Tibial nerve (tissue), 4 donors: ENCODE measurements at regions not wholly inside any gene's neighbourhood (a gene's known extent, or its start where the extent isn't known, plus 50 kb on each side); places are given as distances from the start of the nearest gene placed in this dataset.

ENCODE experiments used
- DNase-seq, 2 donors: peaks; one replicate each; pipeline ENCODE4 v3.0.0-alpha.2; 2019; ENCODE audit warnings: low spot score in 2 of 2
- H3K27ac ChIP-seq, 4 donors: fragments of 200-600 bp; sonication (generic) in 3 of 4; one replicate each; pipeline ENCODE4 v1.5.1; 2017 to 2019; ENCODE audit warnings: mild to moderate bottlenecking in 1 of 4
- H3K27me3 ChIP-seq, 2 donors: fragments of 200-600 bp; sonication (generic) in 1 of 2; one replicate each; pipeline versions ENCODE4 v1.5.1 to v1.6.0; 2017 to 2019
- H3K36me3 ChIP-seq, 3 donors: fragments of 200-600 bp; sonication (generic); one replicate each; pipeline ENCODE4 v1.5.1; 2018 to 2019
- H3K4me1 ChIP-seq, 4 donors: fragments of 200-600 bp; sonication (generic) in 3 of 4; one replicate each; pipeline ENCODE4 v1.5.1; 2017 to 2019
- H3K4me3 ChIP-seq, 4 donors: fragments of 200-600 bp; sonication (generic) in 3 of 4; one replicate each; pipeline ENCODE4 v1.5.1; 2017 to 2019; ENCODE audit warnings: mild to moderate bottlenecking in 1 of 4, moderate library complexity in 1 of 4
- H3K9me3 ChIP-seq, 4 donors: fragments of 200-600 bp; sonication (generic) in 3 of 4; one replicate each; pipeline ENCODE4 v1.5.1; 2017 to 2019
- CTCF ChIP-seq, 5 experiments: fragments of 200-600 bp in 3 of 5; fragments of 450-650 bp in 2 of 5; sonication (generic) in 3 of 5; IDR thresholded peaks; one replicate each; pipeline ENCODE4 v1.5.1; 2016 to 2019; ENCODE audit warnings: antibody characterized with exemption in 5 of 5, mild to moderate bottlenecking in 3 of 5, moderate library complexity in 2 of 5
- EP300 ChIP-seq, 2 donors: sonication (generic); formaldehyde crosslinking; IDR thresholded peaks; one replicate each; pipeline ENCODE4 v1.6.1; 2017; ENCODE audit warnings: antibody characterized with exemption in 2 of 2, mild to moderate bottlenecking in 1 of 2
- POLR2A ChIP-seq, 2 donors: fragments of 450-650 bp; IDR thresholded peaks; one replicate each; pipeline ENCODE4 v1.6.1; 2017; ENCODE audit warnings: antibody characterized with exemption in 2 of 2, mild to moderate bottlenecking in 2 of 2, moderate library complexity in 2 of 2
- WGBS, 2 donors: methylation state at CpG; one replicate each; pipeline ENCODE4 v1.1.5; 2018; 5-methylcytosine and 5-hydroxymethylcytosine counted together

- no peaks in the 10 kb centered on the region for H3K36me3 ChIP-seq
- H3K4me3 ChIP-seq: no peak overlapping the region
- DNase-seq: no peak
- WGBS, 2 donors: 66 to 68% methylated on average over 7 of the region's 7 CpGs
- no peak overlapping the region for H3K27ac ChIP-seq
- no peaks in the 10 kb centered on the region for H3K4me1 ChIP-seq
- TF ChIP-seq EP300 (IDR thresholded peaks at IDR 0.05) (no peak), CTCF (IDR thresholded peaks at IDR 0.05) (no peak), POLR2A (IDR thresholded peaks at IDR 0.05) (no peak)
- no peaks in the 10 kb centered on the region for H3K9me3 ChIP-seq
- H3K27me3 ChIP-seq: no peaks in the 10 kb centered on the region
Observed at GRCh38 chr7:10888861-10889260, 84.8 kb upstream of the PHF14 start.

GRCh38 chr7:10889266-10889898, 84.3 kb upstream of the PHF14 start:
- WGBS, 2 donors: 67 to 68% methylated on average over 10 of the region's 10 CpGs
- DNase-seq: no peak
- Histone ChIP-seq H3K4me3 (no peak overlapping the region), H3K9me3 (no peaks in the 10 kb centered on the region), H3K4me1 (no peaks in the 10 kb centered on the region), H3K27me3 (no peaks in the 10 kb centered on the region), H3K27ac (no peak overlapping the region), H3K36me3 (no peaks in the 10 kb centered on the region)
- TF ChIP-seq POLR2A (IDR thresholded peaks at IDR 0.05): no peak
- TF ChIP-seq EP300 (IDR thresholded peaks at IDR 0.05): no peak
- peak; percentile 39 to 65 (median 42) for TF ChIP-seq CTCF (IDR thresholded peaks at IDR 0.05)

GRCh38 chr7:10908600-10908999, 65.1 kb upstream of the PHF14 start:
- Histone ChIP-seq H3K27ac (no peak overlapping the region), H3K4me3 (no peak overlapping the region), H3K36me3 (no peaks in the 10 kb centered on the region), H3K4me1 (no peaks in the 10 kb centered on the region), H3K27me3 (no peaks in the 10 kb centered on the region), H3K9me3 (peaks cover 0 to 9% (median 0%) of the 10 kb centered on the region in 4 donors)
- WGBS, 2 donors: 39 to 56% methylated on average over 9 of the region's 9 CpGs
- TF ChIP-seq EP300 (IDR thresholded peaks at IDR 0.05) (no peak), POLR2A (IDR thresholded peaks at IDR 0.05) (no peak)
- no peak for DNase-seq

DNA sequence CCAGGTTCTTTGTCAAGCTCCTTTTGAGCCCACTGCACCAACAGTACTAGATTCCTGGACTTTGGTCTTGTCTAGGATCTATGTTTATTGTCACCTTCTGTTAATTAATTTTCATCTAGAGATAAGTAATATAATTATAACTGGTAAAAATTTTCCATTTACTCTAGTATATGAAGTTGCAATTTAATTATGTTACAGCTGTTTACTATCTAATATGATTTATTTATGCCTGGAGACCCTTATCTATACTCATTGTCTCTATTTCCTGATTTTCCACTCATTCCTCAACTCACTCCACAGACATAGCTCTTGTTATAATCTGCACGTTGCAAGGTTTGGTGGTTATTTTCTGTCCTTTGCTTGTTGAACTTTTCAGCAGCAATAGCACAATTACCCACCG, 63.2 kb upstream of the PHF14 start:
- no peaks in the 10 kb centered on the region for H3K4me1 ChIP-seq
- no peaks in the 10 kb centered on the region for H3K27me3 ChIP-seq
- H3K4me3 ChIP-seq: no peak overlapping the region
- 94 to 96% methylated on average over 2 of the region's 2 CpGs for WGBS, 2 donors
- no peaks in the 10 kb centered on the region for H3K36me3 ChIP-seq
- TF ChIP-seq POLR2A (IDR thresholded peaks at IDR 0.05): no peak
- no peak for TF ChIP-seq EP300 (IDR thresholded peaks at IDR 0.05)
- TF ChIP-seq CTCF (IDR thresholded peaks at IDR 0.05): no peak
- no peak overlapping the region for H3K27ac ChIP-seq
- peaks cover 0 to 9% (median 0%) of the 10 kb centered on the region in 4 donors for H3K9me3 ChIP-seq
- DNase-seq: no peak

DNA sequence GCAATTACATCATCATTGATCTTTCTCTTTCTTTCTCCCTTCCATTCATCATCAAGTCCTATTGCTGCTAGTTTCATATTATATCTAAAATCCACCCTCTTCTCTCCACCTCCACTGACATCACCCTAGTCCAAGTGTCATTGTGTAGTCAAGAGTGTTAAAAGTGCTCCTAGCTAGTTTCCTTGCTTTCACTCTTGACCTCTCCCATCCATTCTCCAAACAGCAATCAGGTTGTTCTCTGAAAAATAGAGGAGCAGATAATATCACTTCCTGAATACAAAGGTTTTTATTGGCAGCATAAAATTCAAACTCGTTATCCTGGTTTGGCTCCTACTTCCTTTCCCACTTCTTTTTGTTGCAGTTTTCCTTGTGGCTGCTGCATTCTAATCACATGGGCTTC, 61.6 kb upstream of the PHF14 start:
- no peaks in the 10 kb centered on the region for H3K4me1 ChIP-seq
- H3K4me3 ChIP-seq: no peak overlapping the region
- H3K27me3 ChIP-seq: no peaks in the 10 kb centered on the region
- no peaks in the 10 kb centered on the region for H3K36me3 ChIP-seq
- H3K9me3 ChIP-seq: peaks cover 0 to 9% (median 0%) of the 10 kb centered on the region in 4 donors
- H3K27ac ChIP-seq: no peak overlapping the region
- no peak for TF ChIP-seq CTCF (IDR thresholded peaks at IDR 0.05)
- TF ChIP-seq POLR2A (IDR thresholded peaks at IDR 0.05): no peak
- no peak for TF ChIP-seq EP300 (IDR thresholded peaks at IDR 0.05)
- no peak for DNase-seq
- 66 to 69% methylated on average over 1 of the region's 1 CpG for WGBS, 2 donors
